HUES6 (cell line): ENCODE measurements at regions not wholly inside any gene's neighbourhood (a gene's known extent, or its start where the extent isn't known, plus 50 kb on each side); places are given as distances from the start of the nearest gene placed in this dataset.

Experiments
- H3K27ac ChIP-seq: 2 replicates; pipeline ENCODE4 v1.7.0; 2013; ENCODE audit warnings: low read depth, mild to moderate bottlenecking, low read length, inconsistent platforms
- H3K27me3 ChIP-seq: 2 replicates; pipeline ENCODE4 v1.6.1; 2013; ENCODE audit warnings: low read length; ENCODE audit not compliant: control insufficient read depth, insufficient read depth
- H3K36me3 ChIP-seq: 2 replicates; pipeline ENCODE4 v1.6.1; 2013; ENCODE audit warnings: low read length; ENCODE audit not compliant: control insufficient read depth, insufficient read depth
- H3K4me1 ChIP-seq: 2 replicates; pipeline ENCODE4 v1.6.1; 2013; ENCODE audit warnings: low read length; ENCODE audit not compliant: control insufficient read depth, insufficient read depth
- H3K4me3 ChIP-seq: 2 replicates; pipeline ENCODE4 v1.5.1; 2013; ENCODE audit warnings: low read depth, low read length
- H3K9ac ChIP-seq: one replicate; pipeline ENCODE4 v1.6.1; 2013; ENCODE audit warnings: mild to moderate bottlenecking, low read length
- H3K9me3 ChIP-seq: 2 replicates; pipeline ENCODE4 v1.6.1; 2013; ENCODE audit warnings: low read depth, low read length; ENCODE audit not compliant: control insufficient read depth, insufficient read depth

GRCh38 chrX:4671344-4671743 lies 957.9 kb upstream of the PRKX start:
- Histone ChIP-seq H3K36me3 (no peaks in the 10 kb centered on the region), H3K27ac (no peak overlapping the region), H3K4me3 (no peak overlapping the region), H3K27me3 (no peaks in the 10 kb centered on the region), H3K9ac (no peak overlapping the region), H3K4me1 (no peaks in the 10 kb centered on the region), H3K9me3 (peaks cover 16% of the 10 kb centered on the region; the same call in 1 of the 2 replicates)

- H3K36me3 ChIP-seq: no peaks in the 10 kb centered on the region
Measured at GRCh38 chrX:4670606-4671005, 957.2 kb upstream of the PRKX start.

GRCh38 chrX:4668802-4669536 lies 955.5 kb upstream of the PRKX start:
- Histone ChIP-seq H3K27me3 (no peaks in the 10 kb centered on the region), H3K4me1 (no peaks in the 10 kb centered on the region), H3K9me3 (peaks cover 16% of the 10 kb centered on the region; the same call in 1 of the 2 replicates), H3K36me3 (no peaks in the 10 kb centered on the region), H3K9ac (no peak overlapping the region), H3K27ac (no peak overlapping the region), H3K4me3 (no peak overlapping the region)

More at GRCh38 chrX:4670606-4671005, 957.2 kb upstream of the PRKX start:
- Histone ChIP-seq H3K9ac (no peak overlapping the region), H3K4me3 (no peak overlapping the region), H3K27me3 (no peaks in the 10 kb centered on the region), H3K4me1 (no peaks in the 10 kb centered on the region), H3K27ac (no peak overlapping the region), H3K9me3 (peaks cover 16% of the 10 kb centered on the region; the same call in 1 of the 2 replicates)

- Histone ChIP-seq H3K27me3 (no peaks in the 10 kb centered on the region), H3K36me3 (no peaks in the 10 kb centered on the region), H3K4me1 (no peaks in the 10 kb centered on the region), H3K9ac (no peak overlapping the region), H3K9me3 (peaks cover 19% of the 10 kb centered on the region; the same call in 1 of the 2 replicates), H3K4me3 (no peak overlapping the region), H3K27ac (no peak overlapping the region)
Measured at GRCh38 chrX:4663085-4663484, 949.6 kb upstream of the PRKX start.

GRCh38 chrX:4661771-4662170 lies 948.3 kb upstream of the PRKX start:
- Histone ChIP-seq H3K4me1 (no peaks in the 10 kb centered on the region), H3K27ac (no peak overlapping the region), H3K9me3 (peaks cover 13% of the 10 kb centered on the region; the same call in 1 of the 2 replicates), H3K27me3 (no peaks in the 10 kb centered on the region), H3K4me3 (no peak overlapping the region), H3K36me3 (no peaks in the 10 kb centered on the region), H3K9ac (no peak overlapping the region)

GRCh38 chrX:4656419-4656818 lies 943.0 kb upstream of the PRKX start:
- no peaks in the 10 kb centered on the region for H3K36me3 ChIP-seq
- no peaks in the 10 kb centered on the region for H3K4me1 ChIP-seq
- peaks cover 8% of the 10 kb centered on the region; the same call in 1 of the 2 replicates for H3K9me3 ChIP-seq
- H3K9ac ChIP-seq: no peak overlapping the region
- H3K27me3 ChIP-seq: no peaks in the 10 kb centered on the region
- no peak overlapping the region for H3K4me3 ChIP-seq
- H3K27ac ChIP-seq: no peak overlapping the region

GRCh38 chrX:4655743-4656142 lies 942.3 kb upstream of the PRKX start:
- no peaks in the 10 kb centered on the region for H3K4me1 ChIP-seq
- no peaks in the 10 kb centered on the region for H3K36me3 ChIP-seq
- H3K9me3 ChIP-seq: peaks cover 5% of the 10 kb centered on the region; the same call in 1 of the 2 replicates
- H3K27ac ChIP-seq: no peak overlapping the region
- no peak overlapping the region for H3K4me3 ChIP-seq
- H3K27me3 ChIP-seq: no peaks in the 10 kb centered on the region
- H3K9ac ChIP-seq: no peak overlapping the region

- H3K4me1 ChIP-seq: no peaks in the 10 kb centered on the region
- H3K9me3 ChIP-seq: peaks cover 8% of the 10 kb centered on the region; the same call in 1 of the 2 replicates
- H3K9ac ChIP-seq: no peak overlapping the region
- no peaks in the 10 kb centered on the region for H3K36me3 ChIP-seq
- no peak overlapping the region for H3K4me3 ChIP-seq
- no peak overlapping the region for H3K27ac ChIP-seq
- no peaks in the 10 kb centered on the region for H3K27me3 ChIP-seq
Measured at GRCh38 chrX:4642114-4642513, 928.7 kb upstream of the PRKX start.

GRCh38 chrX:4638036-4638435 lies 924.6 kb upstream of the PRKX start:
- Histone ChIP-seq H3K36me3 (no peaks in the 10 kb centered on the region), H3K9ac (no peak overlapping the region), H3K27me3 (no peaks in the 10 kb centered on the region), H3K27ac (no peak overlapping the region), H3K4me3 (no peak overlapping the region), H3K9me3 (peaks cover 8% of the 10 kb centered on the region; the same call in 1 of the 2 replicates), H3K4me1 (no peaks in the 10 kb centered on the region)

- Histone ChIP-seq H3K27ac (no peak overlapping the region), H3K27me3 (no peaks in the 10 kb centered on the region), H3K4me1 (peaks cover 3% of the 10 kb centered on the region; the same call in 1 of the 2 replicates), H3K4me3 (no peak overlapping the region), H3K9me3 (no peaks in the 10 kb centered on the region), H3K9ac (no peak overlapping the region), H3K36me3 (no peaks in the 10 kb centered on the region)
Measured at GRCh38 chrX:4627414-4627813, 914.0 kb upstream of the PRKX start.

GRCh38 chrX:4622486-4623167 lies 909.2 kb upstream of the PRKX start:
- peaks cover 3% of the 10 kb centered on the region; the same call in 1 of the 2 replicates for H3K4me1 ChIP-seq
- no peak overlapping the region for H3K27ac ChIP-seq
- no peak overlapping the region for H3K4me3 ChIP-seq
- peaks cover 5% of the 10 kb centered on the region for H3K9me3 ChIP-seq
- no peak overlapping the region for H3K9ac ChIP-seq
- no peaks in the 10 kb centered on the region for H3K27me3 ChIP-seq
- no peaks in the 10 kb centered on the region for H3K36me3 ChIP-seq
